ENCODE measurements at regions not wholly inside any gene's neighbourhood (a gene's known extent, or its start where the extent isn't known, plus 50 kb on each side); places are given as distances from the start of the nearest gene placed in this dataset.

- Histone ChIP-seq H3K4me1 (no peaks in the 10 kb centered on the region), H3K4me3 (no peak overlapping the region), H3K27ac (no peak overlapping the region), H3K4me2 (no peak overlapping the region), H3K9me3 (no peaks in the 10 kb centered on the region)
- ChIA-PET CTCF (no interaction called here), POLR2A (no interaction called here)
- DNase-seq (ENCODE audit: low read depth in 1 of 2, low spot score in 1 of 2) (no peak), FAIRE-seq (no peak), ATAC-seq (no peak)
- 59% methylated on average over 9 of the region's 10 CpGs for WGBS (ENCODE audit: missing lambda C conversion rate)
- TF ChIP-seq PBX3 (IDR thresholded peaks at IDR 0.05) (no peak), JUN (IDR thresholded peaks at IDR 0.05) (no peak), EHF (CRISPR knock-in tag; IDR thresholded peaks at IDR 0.05) (no peak)
These were observed 198.7 kb upstream of the NDST3 start for GRCh38 chr4:117835566-117835965.

GRCh38 chr4:117844594-117844993 is 189.7 kb upstream of the NDST3 start:
- no peak overlapping the region for H3K4me2 ChIP-seq
- no peaks in the 10 kb centered on the region for H3K4me1 ChIP-seq
- H3K9me3 ChIP-seq: no peaks in the 10 kb centered on the region
- H3K4me3 ChIP-seq: no peak overlapping the region
- ATAC-seq (no peak), DNase-seq (ENCODE audit: low read depth in 1 of 2, low spot score in 1 of 2) (no peak), FAIRE-seq (no peak)
- TF ChIP-seq CTCF (IDR thresholded peaks at IDR 0.05): no peak
- TF ChIP-seq HOXA7 (CRISPR knock-in tag; IDR thresholded peaks at IDR 0.05): no peak
- TF ChIP-seq USF2 (IDR thresholded peaks at IDR 0.05): no peak
- TF ChIP-seq NR3C1 (IDR thresholded peaks at IDR 0.05): no peak
- no peak for TF ChIP-seq REST (IDR thresholded peaks at IDR 0.05)
- TF ChIP-seq HDAC2 (IDR thresholded peaks at IDR 0.05): no peak
- no peak for TF ChIP-seq PBX3 (IDR thresholded peaks at IDR 0.05)
- no peak for TF ChIP-seq BHLHE40 (IDR thresholded peaks at IDR 0.05; ENCODE audit: low read depth, low read length)
- no peak for TF ChIP-seq ZNF302 (CRISPR knock-in tag; IDR thresholded peaks at IDR 0.05)
- WGBS (ENCODE audit: missing lambda C conversion rate): 52% methylated on average over 1 of the region's 1 CpG
- H3K27ac ChIP-seq: no peak overlapping the region
- CTCF ChIA-PET: interaction anchor here (1.0 kb wide), 1 partner anchor 18 kb away, joined by 3 read pairs; no protein-coding TSS in a partner anchor
- POLR2A ChIA-PET: no interaction called here

- DNase-seq (ENCODE audit: low read depth in 1 of 2, low spot score in 1 of 2): no peak
- Histone ChIP-seq H3K4me2 (no peak overlapping the region), H3K4me3 (no peak overlapping the region), H3K4me1 (no peaks in the 10 kb centered on the region), H3K9me3 (no peaks in the 10 kb centered on the region), H3K27ac (no peak overlapping the region)
- ChIA-PET POLR2A (no interaction called here), CTCF (interaction anchor here (1.0 kb wide), 1 partner anchor 17 kb away, joined by 3 read pairs; no protein-coding TSS in a partner anchor)
- TF ChIP-seq ZFP36 (IDR thresholded peaks at IDR 0.05; ENCODE audit: borderline replicate concordance, partially characterized antibody) (no peak), CBX8 (IDR thresholded peaks at IDR 0.05) (no peak), TP53 (CRISPR knock-in tag; IDR thresholded peaks at IDR 0.05) (no peak), HMGXB4 (CRISPR knock-in tag; IDR thresholded peaks at IDR 0.05; ENCODE audit: borderline replicate concordance) (no peak), CHD4 (IDR thresholded peaks at IDR 0.05; ENCODE audit: borderline replicate concordance) (no peak), HDAC2 (IDR thresholded peaks at IDR 0.05) (no peak), POLR2A (IDR thresholded peaks at IDR 0.05; ENCODE audit: low read length) (no peak), E2F6 (IDR thresholded peaks at IDR 0.05; ENCODE audit: borderline replicate concordance, low read depth) (no peak), EHMT2 (IDR thresholded peaks at IDR 0.05; ENCODE audit: low read depth) (no peak)
- FAIRE-seq: no peak
- ATAC-seq: no peak
- WGBS (ENCODE audit: missing lambda C conversion rate): 11% methylated on average over 1 of the region's 1 CpG
These were observed 189.0 kb upstream of the NDST3 start for GRCh38 chr4:117845270-117845669.

All from A549 (cell line).